ENCODE measurements at regions not wholly inside any gene's neighbourhood (a gene's known extent, or its start where the extent isn't known, plus 50 kb on each side); places are given as distances from the start of the nearest gene placed in this dataset.

DNA sequence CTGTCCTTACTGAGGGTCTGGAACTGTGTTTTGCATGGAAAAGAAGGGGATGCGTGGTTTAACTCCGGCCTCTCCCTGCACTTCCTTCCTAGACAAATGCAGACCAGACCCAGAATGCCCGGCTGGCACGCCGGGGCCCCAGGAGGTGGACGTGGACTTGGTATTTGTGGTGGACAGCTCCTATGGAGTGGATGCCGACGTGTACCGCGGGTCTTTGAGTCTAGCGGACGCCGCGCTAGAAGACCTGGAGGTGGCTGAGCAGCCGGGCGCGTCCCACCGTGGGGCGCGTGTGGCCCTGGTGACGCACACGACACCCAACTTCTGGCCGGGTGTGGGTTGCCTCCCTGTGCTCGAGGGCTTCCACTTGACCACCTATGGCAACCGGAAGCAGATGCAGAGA, 81.8 kb upstream of the COL6A5 start:
- DNase-seq: no peak

DNA sequence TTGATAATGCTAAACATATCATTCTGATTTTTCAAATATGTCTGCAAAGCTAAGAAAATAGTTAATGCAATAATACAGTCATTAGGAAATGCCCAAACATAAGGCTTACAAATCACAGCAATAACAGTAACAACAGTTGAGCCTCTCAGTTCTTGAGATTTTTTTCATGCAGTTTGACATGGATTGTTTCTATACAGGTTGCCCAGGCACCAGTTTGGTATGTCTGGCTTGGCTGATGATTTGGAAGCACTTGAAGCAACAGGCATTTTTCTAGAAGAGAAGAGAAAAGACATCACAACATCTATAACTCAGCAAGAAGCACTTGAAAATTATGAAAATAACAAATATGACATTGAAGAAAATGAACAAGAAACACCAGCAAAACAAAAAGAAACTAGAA, 78.7 kb upstream of the COL6A5 start:
- no peak for DNase-seq

DNA sequence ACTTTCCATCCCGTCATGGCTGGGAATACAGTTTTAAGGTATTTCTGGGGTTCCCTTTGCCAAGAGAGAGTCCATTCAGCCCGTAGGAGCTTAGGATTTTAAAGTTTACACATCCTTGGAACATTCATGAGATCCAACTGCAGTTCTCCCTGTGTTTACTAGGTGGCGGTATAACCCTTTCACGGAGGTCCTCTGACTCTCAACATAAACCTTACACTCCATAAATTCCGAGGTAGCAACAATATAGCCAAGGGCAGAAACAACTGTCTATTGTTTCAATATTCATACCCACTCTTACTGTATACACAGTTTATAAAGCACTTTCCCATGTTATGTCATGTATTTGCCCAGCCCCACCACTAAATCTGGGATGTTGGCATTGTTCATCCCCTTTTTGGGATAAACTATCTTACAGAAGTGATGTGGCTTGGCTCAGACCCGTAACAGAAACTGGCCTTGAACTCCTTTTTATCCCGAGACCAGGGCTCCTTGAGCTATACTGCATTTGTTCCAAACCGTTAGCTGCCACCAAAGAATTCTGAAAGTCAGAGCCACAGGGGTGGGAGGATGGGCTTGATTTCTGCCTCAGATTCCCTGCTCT, 69.2 kb upstream of the COL6A5 start:
- peak; percentile 48 for DNase-seq

DNA sequence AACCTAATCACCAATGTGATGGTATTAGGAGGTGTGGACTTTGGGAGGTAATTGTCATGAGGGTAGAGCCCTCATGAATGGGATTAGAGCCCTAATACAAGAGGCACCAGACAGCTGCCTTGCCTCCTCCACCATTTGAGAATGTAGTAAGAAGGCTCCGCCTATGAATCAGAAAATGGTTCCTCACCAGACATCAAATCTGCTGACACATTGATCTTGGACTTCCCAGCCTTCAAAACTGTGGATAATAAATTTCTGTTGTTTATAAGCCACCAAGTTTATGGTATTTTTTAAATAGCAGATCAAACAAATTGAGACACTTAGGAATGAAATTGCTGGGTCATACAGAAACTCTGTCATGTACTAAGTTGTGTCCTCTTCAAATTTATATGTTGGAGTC, 56.8 kb upstream of the COL6A5 start:
- DNase-seq: no peak

DNA sequence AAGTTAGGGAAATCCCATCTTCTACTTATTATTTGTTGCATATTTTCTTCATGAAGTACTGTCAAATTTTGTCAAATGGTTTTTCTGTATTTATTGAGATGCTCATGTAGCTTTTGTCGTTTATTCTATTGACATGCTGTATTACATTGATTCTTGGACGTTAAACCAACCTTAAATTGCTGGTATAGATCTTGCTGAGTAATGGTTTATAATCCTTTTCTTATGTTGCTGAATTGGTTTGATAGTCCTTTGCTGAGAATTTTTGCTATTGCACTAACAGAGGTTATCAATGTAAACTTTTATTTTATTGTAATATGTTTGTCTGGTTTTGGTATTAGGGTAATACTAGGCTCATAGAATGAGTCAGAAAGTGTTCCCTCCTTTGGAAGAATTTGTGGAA, 54.3 kb upstream of the COL6A5 start:
- DNase-seq: no peak

DNA sequence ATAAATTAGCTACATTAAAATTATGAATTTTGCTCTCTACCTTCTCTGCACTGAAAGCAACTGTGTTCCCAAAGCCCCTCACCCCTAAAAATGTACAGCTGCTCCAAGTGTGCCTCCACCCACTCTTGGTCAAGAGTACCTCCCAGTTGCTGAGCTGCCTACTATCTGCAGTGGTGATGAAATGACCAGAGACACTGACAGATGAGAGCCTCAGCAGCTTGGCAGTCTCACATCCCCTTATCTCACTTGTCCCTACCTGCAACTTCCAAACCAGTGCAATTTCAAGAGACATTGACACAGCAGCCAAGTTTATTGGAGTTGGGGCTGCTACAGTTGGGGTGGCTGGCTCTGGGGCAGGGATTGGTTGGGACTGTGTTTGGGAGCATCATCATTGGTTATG, 52.2 kb upstream of the COL6A5 start:
- no peak for DNase-seq
